ENCODE measurements at regions not wholly inside any gene's neighbourhood (a gene's known extent, or its start where the extent isn't known, plus 50 kb on each side); places are given as distances from the start of the nearest gene placed in this dataset.

- no peak overlapping the region for H3K27ac Mint-ChIP-seq
- peaks cover 3% of the 10 kb centered on the region for H3K27me3 Mint-ChIP-seq (ENCODE audit: low read depth)
- H3K9me3 Mint-ChIP-seq = peaks cover 0 to 2% of the 10 kb centered on the region in 2 donors
Observed at GRCh38 chr6:21678990-21679389, 85.4 kb downstream of the SOX4 start.

DNA sequence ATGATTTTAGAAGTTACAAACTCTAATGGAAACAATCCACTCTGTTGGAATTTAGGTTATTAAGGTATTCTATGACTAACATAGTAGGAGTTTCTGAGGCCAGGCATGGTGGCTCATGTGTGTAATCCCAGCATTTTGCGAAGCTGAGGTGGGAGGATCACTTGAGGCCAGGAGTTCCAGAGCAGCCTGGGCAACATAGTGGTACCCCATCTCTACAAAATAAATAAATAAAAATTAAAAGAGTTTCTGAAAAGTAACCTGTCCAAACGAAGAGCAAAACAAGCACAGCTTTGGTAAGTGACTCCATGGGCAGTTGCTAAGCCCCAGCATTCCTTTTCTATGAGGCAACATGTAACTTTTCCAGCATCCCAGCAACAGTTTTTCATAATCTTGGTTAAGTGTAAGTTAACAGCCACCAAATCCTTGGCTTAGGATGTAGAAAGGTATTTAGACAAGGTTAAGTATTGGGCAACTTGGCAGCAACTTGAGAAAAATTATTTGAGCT is 86.3 kb downstream of the SOX4 start:
- Mint-ChIP-seq H3K9me3 (peaks cover 0 to 2% of the 10 kb centered on the region in 2 donors), H3K36me3 (ENCODE audit: insufficient read depth in 2 of 2) (no peaks in the 10 kb centered on the region), H3K4me1 (ENCODE audit: low read depth) (no peaks in the 10 kb centered on the region), H3K27me3 (ENCODE audit: low read depth) (no peaks in the 10 kb centered on the region), H3K4me3 (no peak overlapping the region), H3K27ac (no peak overlapping the region)
- no peak for DNase-seq
- no peak for ATAC-seq (replicated peaks in 1 of 2)

More at GRCh38 chr6:21678990-21679389, 85.4 kb downstream of the SOX4 start:
- no peak overlapping the region for H3K4me3 Mint-ChIP-seq
- DNase-seq = no peak
- H3K36me3 Mint-ChIP-seq (ENCODE audit: insufficient read depth in 2 of 2) = no peaks in the 10 kb centered on the region
- no peaks in the 10 kb centered on the region for H3K4me1 Mint-ChIP-seq (ENCODE audit: low read depth)
- no peak for ATAC-seq (replicated peaks in 1 of 2)

GRCh38 chr6:21680611-21681010 is 87.1 kb downstream of the SOX4 start:
- DNase-seq (no peak), ATAC-seq (replicated peaks in 1 of 2) (no peak)
- Mint-ChIP-seq H3K27ac (no peak overlapping the region), H3K27me3 (ENCODE audit: low read depth) (no peaks in the 10 kb centered on the region), H3K9me3 (peaks cover 0 to 2% of the 10 kb centered on the region in 2 donors), H3K4me3 (no peak overlapping the region), H3K4me1 (ENCODE audit: low read depth) (no peaks in the 10 kb centered on the region), H3K36me3 (ENCODE audit: insufficient read depth in 2 of 2) (no peaks in the 10 kb centered on the region)

DNA sequence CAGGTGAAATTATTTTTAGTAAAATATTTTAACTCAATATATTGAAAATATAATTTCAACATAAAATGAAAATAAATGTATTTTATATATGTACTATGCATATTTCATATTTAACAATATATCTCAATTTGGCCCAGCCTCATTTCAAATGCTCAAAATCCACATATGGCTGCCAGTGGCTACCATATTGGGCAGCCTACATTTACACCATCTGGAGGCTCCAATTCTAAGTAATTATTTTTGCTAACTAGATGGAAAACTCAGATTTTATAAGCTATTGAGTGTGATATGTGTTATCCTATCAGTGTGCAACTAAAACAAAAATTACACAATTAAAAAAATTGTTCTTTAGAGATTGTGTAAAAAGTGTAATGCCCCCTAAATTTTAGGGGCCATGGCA is 96.9 kb downstream of the SOX4 start:
- H3K4me3 Mint-ChIP-seq = no peak overlapping the region
- ATAC-seq (replicated peaks in 1 of 2) (no peak), DNase-seq (no peak)
- H3K36me3 Mint-ChIP-seq (ENCODE audit: insufficient read depth in 2 of 2) = no peaks in the 10 kb centered on the region
- H3K4me1 Mint-ChIP-seq (ENCODE audit: low read depth) = no peaks in the 10 kb centered on the region
- H3K9me3 Mint-ChIP-seq = no peaks in the 10 kb centered on the region
- no peaks in the 10 kb centered on the region for H3K27me3 Mint-ChIP-seq (ENCODE audit: low read depth)
- H3K27ac Mint-ChIP-seq = no peak overlapping the region

DNA sequence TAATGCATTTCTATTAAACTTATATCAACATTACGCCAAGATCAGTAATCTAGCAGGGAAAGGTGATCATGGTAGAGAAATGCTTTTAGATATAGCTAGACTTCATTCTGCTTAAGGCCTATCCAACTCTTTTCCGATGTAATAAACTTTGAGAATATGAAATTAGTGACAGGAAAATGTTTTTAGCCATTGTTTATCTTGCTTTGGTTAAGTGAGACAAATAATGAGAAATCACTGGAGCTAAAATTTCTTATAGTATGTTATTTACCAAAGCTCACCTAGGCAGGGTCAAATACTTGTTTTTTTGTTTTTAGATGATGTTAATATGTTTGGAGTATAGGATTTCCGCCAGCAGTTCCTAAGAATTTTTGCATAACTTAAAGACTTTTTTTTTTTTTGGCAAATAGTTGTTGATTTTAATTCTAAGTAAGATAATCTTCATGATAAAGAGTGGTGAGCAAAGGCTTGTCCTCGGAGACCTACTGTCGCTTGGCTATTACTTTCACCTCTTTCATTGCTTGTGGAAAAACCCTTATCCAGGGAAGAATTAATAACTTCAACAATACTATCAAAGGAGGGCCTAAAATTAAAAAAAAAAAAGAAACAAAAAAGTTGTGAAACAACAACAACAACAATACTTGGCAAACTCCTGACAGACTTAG is 98.3 kb downstream of the SOX4 start:
- Mint-ChIP-seq H3K4me3 (no peak overlapping the region), H3K27ac (no peak overlapping the region), H3K36me3 (ENCODE audit: insufficient read depth in 2 of 2) (no peaks in the 10 kb centered on the region), H3K27me3 (ENCODE audit: low read depth) (no peaks in the 10 kb centered on the region), H3K4me1 (ENCODE audit: low read depth) (no peaks in the 10 kb centered on the region), H3K9me3 (no peaks in the 10 kb centered on the region)
- ATAC-seq (replicated peaks in 1 of 2) (no peak), DNase-seq (no peak)

- Mint-ChIP-seq H3K4me3 (no peak overlapping the region), H3K27me3 (ENCODE audit: low read depth) (no peaks in the 10 kb centered on the region), H3K36me3 (ENCODE audit: insufficient read depth in 2 of 2) (no peaks in the 10 kb centered on the region), H3K4me1 (ENCODE audit: low read depth) (no peaks in the 10 kb centered on the region), H3K27ac (no peak overlapping the region), H3K9me3 (no peaks in the 10 kb centered on the region)
- no peak for ATAC-seq (replicated peaks in 1 of 2)
- no peak for DNase-seq
Observed at GRCh38 chr6:21692721-21693120, 99.2 kb downstream of the SOX4 start.

- ATAC-seq (replicated peaks in 1 of 2) = no peak
- Mint-ChIP-seq H3K9me3 (peaks cover 0 to 3% of the 10 kb centered on the region in 2 donors), H3K36me3 (ENCODE audit: insufficient read depth in 2 of 2) (no peaks in the 10 kb centered on the region), H3K4me1 (ENCODE audit: low read depth) (no peaks in the 10 kb centered on the region), H3K27ac (no peak overlapping the region), H3K4me3 (no peak overlapping the region), H3K27me3 (ENCODE audit: low read depth) (no peaks in the 10 kb centered on the region)
- no peak for DNase-seq
Observed at GRCh38 chr6:21694168-21694567, 100.6 kb downstream of the SOX4 start.

DNA sequence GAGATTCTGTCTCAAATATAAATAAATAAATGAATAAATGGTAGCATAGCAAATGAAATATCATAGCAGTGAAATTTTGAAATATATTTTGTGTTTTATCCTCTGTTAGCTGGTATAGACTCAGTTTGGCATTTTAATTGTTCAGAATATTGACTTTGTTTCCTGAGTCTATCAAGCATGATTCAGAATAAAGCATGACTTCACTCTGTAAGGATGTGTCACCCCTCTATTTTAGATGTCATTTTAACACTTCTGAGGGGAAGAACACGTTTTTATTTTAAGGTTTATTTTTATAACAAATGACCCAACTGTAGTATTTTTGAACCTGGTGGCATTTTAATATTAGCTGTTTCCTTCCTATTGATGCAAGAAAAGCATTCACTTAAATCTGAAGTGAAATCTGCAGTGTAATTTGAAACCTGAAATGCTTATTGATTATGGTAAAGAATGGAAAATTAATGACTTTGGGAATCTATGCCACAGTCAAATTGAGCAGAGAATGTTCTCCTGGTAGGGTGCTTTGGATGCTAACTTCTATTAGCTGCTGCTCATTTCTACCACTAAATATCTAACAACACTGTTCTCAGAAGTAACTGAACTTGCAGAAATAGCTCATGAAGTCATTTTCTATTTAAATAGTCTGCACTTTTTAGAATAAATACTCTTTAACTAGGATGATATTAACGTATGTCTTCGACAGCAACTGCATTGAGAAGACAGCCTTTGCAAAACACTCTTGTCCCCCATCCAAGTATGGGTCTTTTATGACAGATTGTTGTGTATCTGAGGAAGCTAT is 114.2 kb downstream of the SOX4 start:
- Mint-ChIP-seq H3K27me3 (ENCODE audit: low read depth) (no peaks in the 10 kb centered on the region), H3K27ac (no peak overlapping the region), H3K36me3 (ENCODE audit: insufficient read depth in 2 of 2) (no peaks in the 10 kb centered on the region), H3K9me3 (no peaks in the 10 kb centered on the region), H3K4me3 (no peak overlapping the region), H3K4me1 (ENCODE audit: low read depth) (no peaks in the 10 kb centered on the region)
- DNase-seq = no peak
- ATAC-seq (replicated peaks in 1 of 2) = no peak

DNA sequence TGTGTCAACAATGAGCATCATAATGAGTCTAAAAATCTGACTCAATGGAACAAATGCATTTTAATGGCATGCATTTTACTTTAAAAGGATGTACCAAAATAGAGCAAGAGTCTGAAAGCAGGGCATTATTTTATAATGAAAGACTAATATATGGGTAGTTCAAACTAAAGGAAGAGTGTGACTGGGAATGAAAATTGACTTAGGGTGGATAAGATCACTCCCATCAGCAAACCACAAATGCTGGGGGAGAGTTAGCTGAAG is 114.7 kb downstream of the SOX4 start:
- Mint-ChIP-seq H3K4me3 (no peak overlapping the region), H3K4me1 (ENCODE audit: low read depth) (no peaks in the 10 kb centered on the region), H3K27me3 (ENCODE audit: low read depth) (no peaks in the 10 kb centered on the region), H3K9me3 (no peaks in the 10 kb centered on the region), H3K27ac (no peak overlapping the region), H3K36me3 (ENCODE audit: insufficient read depth in 2 of 2) (no peaks in the 10 kb centered on the region)
- ATAC-seq (replicated peaks in 1 of 2) (no peak), DNase-seq (no peak)

GRCh38 chr6:21710216-21710615 is 116.7 kb downstream of the SOX4 start:
- no peak for ATAC-seq (replicated peaks in 1 of 2)
- Mint-ChIP-seq H3K9me3 (no peaks in the 10 kb centered on the region), H3K27me3 (ENCODE audit: low read depth) (no peaks in the 10 kb centered on the region), H3K4me1 (ENCODE audit: low read depth) (no peaks in the 10 kb centered on the region), H3K4me3 (no peak overlapping the region), H3K27ac (no peak overlapping the region), H3K36me3 (ENCODE audit: insufficient read depth in 2 of 2) (no peaks in the 10 kb centered on the region)
- DNase-seq = no peak

GRCh38 chr6:21710908-21711627 is 117.5 kb downstream of the SOX4 start:
- H3K27me3 Mint-ChIP-seq (ENCODE audit: low read depth) = no peaks in the 10 kb centered on the region
- H3K36me3 Mint-ChIP-seq (ENCODE audit: insufficient read depth in 2 of 2) = no peaks in the 10 kb centered on the region
- ATAC-seq (replicated peaks in 1 of 2) (no peak), DNase-seq (no peak)
- H3K27ac Mint-ChIP-seq = no peak overlapping the region
- no peaks in the 10 kb centered on the region for H3K9me3 Mint-ChIP-seq
- H3K4me3 Mint-ChIP-seq = no peak overlapping the region
- H3K4me1 Mint-ChIP-seq (ENCODE audit: low read depth) = no peaks in the 10 kb centered on the region

GRCh38 chr6:21712213-21712612 is 118.7 kb downstream of the SOX4 start:
- ATAC-seq (replicated peaks in 1 of 2) (no peak), DNase-seq (no peak)
- Mint-ChIP-seq H3K36me3 (ENCODE audit: insufficient read depth in 2 of 2) (no peaks in the 10 kb centered on the region), H3K4me1 (ENCODE audit: low read depth) (no peaks in the 10 kb centered on the region), H3K27ac (no peak overlapping the region), H3K27me3 (ENCODE audit: low read depth) (no peaks in the 10 kb centered on the region), H3K4me3 (no peak overlapping the region), H3K9me3 (no peaks in the 10 kb centered on the region)

- Mint-ChIP-seq H3K4me1 (ENCODE audit: low read depth) (no peaks in the 10 kb centered on the region), H3K27me3 (ENCODE audit: low read depth) (no peaks in the 10 kb centered on the region), H3K36me3 (ENCODE audit: insufficient read depth in 2 of 2) (no peaks in the 10 kb centered on the region), H3K4me3 (no peak overlapping the region), H3K27ac (no peak overlapping the region), H3K9me3 (no peaks in the 10 kb centered on the region)
- ATAC-seq (replicated peaks in 1 of 2) (no peak), DNase-seq (no peak)
Observed at GRCh38 chr6:21713481-21713880, 119.9 kb downstream of the SOX4 start.
